GM12892 (cell line): ENCODE measurements at regions not wholly inside any gene's neighbourhood (a gene's known extent, or its start where the extent isn't known, plus 50 kb on each side); places are given as distances from the start of the nearest gene placed in this dataset.

Experiments used
- DNase-seq: peaks from one replicate; pipeline ENCODE4 v3.0.0; 2011; ENCODE audit not compliant: insufficient read length
- FAIRE-seq: peaks from 2 replicates; lab custom pipeline; 2011; peaks lifted over from hg19 to GRCh38; lab: Jason Lieb, UNC
- POLR2A ChIP-seq: IDR thresholded peaks from 2 replicates; pipeline ENCODE4 v1.6.1; 2011; ENCODE audit warnings: low read depth, low read length, control low read depth
- POLR2AphosphoS5 ChIP-seq: IDR thresholded peaks from 2 replicates; pipeline ENCODE4 v1.6.1; 2011; ENCODE audit warnings: low read depth, low read length, control low read depth
- TAF1 ChIP-seq: IDR thresholded peaks from 2 replicates; pipeline ENCODE4 v1.6.1; 2011; ENCODE audit warnings: low read depth, mild to moderate bottlenecking, control low read depth, low read length, borderline replicate concordance

DNA sequence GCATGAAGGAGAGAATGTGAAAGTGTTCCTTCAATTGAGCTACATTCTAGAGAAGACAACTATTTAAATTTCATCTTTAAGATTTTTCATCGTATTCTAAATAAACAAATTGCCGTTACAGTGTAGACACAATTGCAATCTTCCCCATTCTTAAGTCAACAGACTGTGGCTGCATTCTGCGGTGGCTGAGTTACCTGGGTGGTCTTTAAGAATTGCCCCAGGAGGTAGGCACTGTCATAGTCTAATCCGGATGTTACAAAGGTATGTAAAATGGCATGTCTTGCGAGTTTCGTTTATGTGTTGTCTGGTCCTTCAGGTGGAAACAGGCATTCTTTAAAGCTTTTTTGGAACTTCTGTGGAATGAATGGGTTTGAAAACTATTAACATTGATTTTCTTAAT, 586.1 kb upstream of the PITX2 start:
- no peak for FAIRE-seq
- DNase-seq, result no peak
- TF ChIP-seq TAF1 (no peak), POLR2A (no peak), POLR2AphosphoS5 (no peak)

GRCh38 chr4:111209706-111210105, 586.8 kb upstream of the PITX2 start:
- TF ChIP-seq POLR2AphosphoS5 (no peak), POLR2A (no peak), TAF1 (no peak)
- DNase-seq (no peak), FAIRE-seq (no peak)

- no peak for DNase-seq
- FAIRE-seq, result no peak
- TF ChIP-seq POLR2AphosphoS5, result no peak
- no peak for TF ChIP-seq TAF1
- no peak for TF ChIP-seq POLR2A
Observed at GRCh38 chr4:111210595-111210994, 587.7 kb upstream of the PITX2 start.

DNA sequence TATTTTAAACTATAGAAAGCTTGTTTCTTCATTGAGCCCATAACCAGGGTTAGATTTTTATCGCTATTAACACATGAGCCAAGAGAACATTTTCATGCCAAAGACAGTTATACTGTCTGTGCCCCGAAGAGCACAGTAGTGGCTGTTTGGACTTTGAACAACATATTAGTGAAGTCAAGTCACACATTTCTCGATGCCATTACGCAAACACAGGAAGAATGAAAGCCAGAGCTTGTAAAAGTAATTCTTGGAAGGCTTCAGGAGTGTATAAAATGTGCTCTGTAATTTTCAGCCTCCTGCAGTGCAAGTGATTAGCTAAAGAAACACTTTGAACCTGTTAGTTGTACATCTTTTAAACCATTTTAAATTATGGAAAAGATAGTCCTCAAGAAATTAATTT, 590.7 kb upstream of the PITX2 start:
- DNase-seq (no peak), FAIRE-seq (no peak)
- TF ChIP-seq POLR2A (no peak), TAF1 (no peak), POLR2AphosphoS5 (no peak)

DNA sequence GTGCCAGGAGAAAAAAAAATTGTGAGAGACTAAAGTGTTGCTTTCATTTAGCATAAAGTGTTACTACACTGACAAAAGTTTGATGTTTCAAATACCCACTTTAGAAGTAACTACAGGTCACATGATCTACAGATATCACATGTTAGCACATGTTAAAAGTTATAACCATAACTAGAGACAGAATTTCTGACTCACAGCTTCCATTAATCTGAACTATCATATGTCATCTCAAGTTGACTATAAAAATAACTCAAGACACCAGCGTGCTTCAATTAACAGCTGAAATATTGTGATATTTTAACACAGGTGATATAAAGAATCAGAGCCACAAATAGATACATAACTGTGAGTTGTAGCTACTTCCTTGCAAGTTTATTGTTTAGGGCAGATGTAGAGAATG, 591.5 kb upstream of the PITX2 start:
- FAIRE-seq, result no peak
- no peak for DNase-seq
- no peak for TF ChIP-seq POLR2AphosphoS5
- no peak for TF ChIP-seq TAF1
- TF ChIP-seq POLR2A, result no peak

DNA sequence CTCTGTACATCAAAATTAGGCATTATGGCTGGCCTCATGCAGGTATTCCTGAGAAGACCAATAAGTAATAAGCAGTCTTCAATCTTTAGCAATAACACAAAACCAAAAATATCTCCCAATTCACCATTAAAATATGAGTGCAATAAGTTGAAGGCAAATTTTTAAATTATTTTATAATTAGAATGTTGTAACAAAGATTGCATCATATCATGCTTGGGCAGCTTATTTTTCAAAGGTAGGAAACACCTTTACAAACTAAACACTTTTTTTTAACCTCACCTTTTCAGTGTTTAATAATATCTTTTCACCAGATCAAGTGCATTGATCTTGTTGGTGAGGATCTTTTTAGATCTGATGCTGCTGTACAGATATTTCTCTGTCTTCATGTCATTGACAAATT, 592.9 kb upstream of the PITX2 start:
- DNase-seq (no peak), FAIRE-seq (no peak)
- TF ChIP-seq TAF1 (no peak), POLR2AphosphoS5 (no peak), POLR2A (no peak)

- DNase-seq, result no peak
- FAIRE-seq, result no peak
- TF ChIP-seq TAF1 (no peak), POLR2A (no peak), POLR2AphosphoS5 (no peak)
Observed at GRCh38 chr4:111216791-111217190, 593.9 kb upstream of the PITX2 start.

- no peak for DNase-seq
- no peak for FAIRE-seq
Observed at GRCh38 chr4:111221371-111221770, 598.5 kb upstream of the PITX2 start.

GRCh38 chr4:111228396-111228795, 605.5 kb upstream of the PITX2 start:
- no peak for DNase-seq
- no peak for TF ChIP-seq POLR2AphosphoS5
- no peak for TF ChIP-seq POLR2A
- TF ChIP-seq TAF1, result no peak
- no peak for FAIRE-seq

More at GRCh38 chr4:111221371-111221770, 598.5 kb upstream of the PITX2 start:
- TF ChIP-seq POLR2A, result no peak
- TF ChIP-seq TAF1, result no peak
- no peak for TF ChIP-seq POLR2AphosphoS5

DNA sequence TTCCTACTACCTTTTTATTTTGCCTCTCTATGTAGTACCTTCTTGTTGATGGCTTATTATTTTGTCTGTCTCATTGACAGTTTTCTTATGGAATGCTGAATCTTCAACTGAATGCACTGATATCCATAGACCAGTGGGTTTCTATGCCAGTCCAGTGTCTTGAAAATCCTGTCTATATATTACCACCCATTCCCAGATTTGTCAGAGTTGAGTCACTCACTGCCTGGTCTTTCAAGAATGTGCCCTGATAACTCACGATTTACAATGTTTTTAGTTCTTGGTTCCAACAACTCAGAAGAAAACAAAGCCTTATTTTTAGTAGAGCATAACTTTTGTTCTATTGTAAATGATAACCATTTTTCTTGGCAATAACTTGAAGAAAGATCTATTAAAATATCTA, 606.0 kb upstream of the PITX2 start:
- TF ChIP-seq POLR2A (no peak), POLR2AphosphoS5 (no peak), TAF1 (no peak)
- no peak for FAIRE-seq
- no peak for DNase-seq

- no peak for TF ChIP-seq POLR2A
- no peak for TF ChIP-seq TAF1
- no peak for TF ChIP-seq POLR2AphosphoS5
- DNase-seq, result no peak
Observed at GRCh38 chr4:111230265-111230664, 607.4 kb upstream of the PITX2 start.

DNA sequence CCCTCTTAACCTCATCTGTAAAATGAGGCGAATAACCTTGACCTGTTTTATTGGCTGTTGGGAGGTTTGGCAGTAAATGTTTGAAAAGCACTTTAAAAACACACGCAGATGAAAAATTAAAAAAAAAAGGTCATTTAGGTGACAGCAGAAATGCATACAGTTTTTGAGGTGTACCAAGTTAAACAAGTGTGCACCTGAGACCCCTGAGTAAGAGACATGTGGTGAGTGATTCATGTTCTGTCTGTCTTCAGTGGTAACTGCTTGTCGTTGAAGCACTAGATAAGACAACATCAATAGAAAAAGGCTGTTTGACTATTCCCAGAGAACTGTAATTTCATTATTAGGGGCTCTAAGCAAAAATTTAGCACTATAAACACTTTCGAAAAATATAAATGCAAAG, 608.4 kb upstream of the PITX2 start:
- DNase-seq (no peak), FAIRE-seq (no peak)
- TF ChIP-seq TAF1 (no peak), POLR2A (no peak)

More at GRCh38 chr4:111230265-111230664, 607.4 kb upstream of the PITX2 start:
- FAIRE-seq, result no peak

DNA sequence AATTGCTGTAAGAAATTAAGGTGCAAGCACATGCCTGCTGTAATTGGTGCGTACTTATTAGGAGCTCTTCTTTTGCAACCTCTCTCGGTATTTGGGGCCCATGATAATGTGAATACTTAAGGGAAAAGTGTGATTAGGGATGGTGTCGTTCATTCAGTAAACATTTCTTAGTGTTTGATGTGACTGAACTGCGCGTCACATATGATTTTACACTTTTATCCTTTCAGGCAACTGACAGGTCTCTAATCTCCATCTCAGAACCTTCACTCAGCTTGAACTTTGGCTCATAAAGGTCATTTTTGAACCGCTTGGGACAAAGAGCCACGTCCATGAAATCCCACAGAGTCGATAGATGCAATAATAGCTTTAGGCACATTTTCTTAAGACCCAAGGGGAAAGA, 612.1 kb upstream of the PITX2 start:
- FAIRE-seq, result no peak

More for the DNA sequence above, 612.1 kb upstream of the PITX2 start:
- DNase-seq, result no peak
- TF ChIP-seq TAF1 (no peak), POLR2A (no peak), POLR2AphosphoS5 (no peak)
